ENCODE measurements at regions not wholly inside any gene's neighbourhood (a gene's known extent, or its start where the extent isn't known, plus 50 kb on each side); places are given as distances from the start of the nearest gene placed in this dataset.

- no peak for DNase-seq (ENCODE audit: low spot score, unreplicated experiment)
- Mint-ChIP-seq H3K9me3 (ENCODE audit: low read depth) (no peaks in the 10 kb centered on the region), H3K36me3 (ENCODE audit: insufficient read depth) (no peaks in the 10 kb centered on the region), H3K27ac (no peak overlapping the region), H3K4me1 (ENCODE audit: low read depth) (peaks cover 12% of the 10 kb centered on the region), H3K27me3 (peaks cover 40% of the 10 kb centered on the region), H3K4me3 (ENCODE audit: low read depth) (no peak overlapping the region)
- TF ChIP-seq CTCF (IDR thresholded peaks at IDR 0.05; ENCODE audit: unreplicated experiment), result no peak
Measured at GRCh38 chr7:33809228-33809627, 96.1 kb upstream of the BMPER start.

- Mint-ChIP-seq H3K4me1 (ENCODE audit: low read depth) (peaks cover 15% of the 10 kb centered on the region), H3K27me3 (peaks cover 30% of the 10 kb centered on the region), H3K9me3 (ENCODE audit: low read depth) (no peaks in the 10 kb centered on the region), H3K27ac (no peak overlapping the region), H3K36me3 (ENCODE audit: insufficient read depth) (no peaks in the 10 kb centered on the region), H3K4me3 (ENCODE audit: low read depth) (no peak overlapping the region)
- no peak for TF ChIP-seq CTCF (IDR thresholded peaks at IDR 0.05; ENCODE audit: unreplicated experiment)
- DNase-seq (ENCODE audit: low spot score, unreplicated experiment), result no peak
Measured at GRCh38 chr7:33810356-33810755, 95.0 kb upstream of the BMPER start.

GRCh38 chr7:33813331-33813730, 92.0 kb upstream of the BMPER start:
- peaks cover 27% of the 10 kb centered on the region for H3K27me3 Mint-ChIP-seq
- TF ChIP-seq CTCF (IDR thresholded peaks at IDR 0.05; ENCODE audit: unreplicated experiment), result no peak
- DNase-seq (ENCODE audit: low spot score, unreplicated experiment), result no peak
- H3K27ac Mint-ChIP-seq, result no peak overlapping the region
- H3K4me3 Mint-ChIP-seq (ENCODE audit: low read depth), result no peak overlapping the region
- no peaks in the 10 kb centered on the region for H3K9me3 Mint-ChIP-seq (ENCODE audit: low read depth)
- no peaks in the 10 kb centered on the region for H3K36me3 Mint-ChIP-seq (ENCODE audit: insufficient read depth)
- H3K4me1 Mint-ChIP-seq (ENCODE audit: low read depth), result peaks cover 4% of the 10 kb centered on the region

DNA sequence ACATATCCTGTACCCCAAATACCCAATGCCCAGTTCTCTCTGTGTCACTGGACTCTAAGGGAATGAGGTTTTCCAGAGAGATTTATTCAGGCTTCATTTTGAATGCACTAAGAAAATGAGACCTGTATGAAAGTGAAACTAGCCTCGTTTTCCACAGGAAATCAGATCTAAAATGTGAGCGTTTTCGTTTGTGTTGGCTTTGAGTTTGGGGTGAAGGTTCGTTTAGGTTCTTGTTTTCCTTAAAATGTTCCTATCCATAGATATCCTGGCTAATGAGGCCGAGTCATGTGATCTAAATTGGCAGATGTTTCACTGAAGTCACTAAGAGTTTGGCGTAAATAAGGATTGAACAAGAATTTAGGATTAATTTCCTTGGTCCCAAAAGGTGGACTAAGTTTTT, 90.9 kb upstream of the BMPER start:
- no peak for DNase-seq (ENCODE audit: low spot score, unreplicated experiment)
- H3K36me3 Mint-ChIP-seq (ENCODE audit: insufficient read depth), result no peaks in the 10 kb centered on the region
- H3K4me3 Mint-ChIP-seq (ENCODE audit: low read depth), result no peak overlapping the region
- H3K27me3 Mint-ChIP-seq, result peaks cover 27% of the 10 kb centered on the region
- H3K4me1 Mint-ChIP-seq (ENCODE audit: low read depth), result peaks cover 4% of the 10 kb centered on the region
- TF ChIP-seq CTCF (IDR thresholded peaks at IDR 0.05; ENCODE audit: unreplicated experiment), result no peak
- H3K9me3 Mint-ChIP-seq (ENCODE audit: low read depth), result no peaks in the 10 kb centered on the region
- H3K27ac Mint-ChIP-seq, result no peak overlapping the region

- H3K36me3 Mint-ChIP-seq (ENCODE audit: insufficient read depth), result no peaks in the 10 kb centered on the region
- DNase-seq (ENCODE audit: low spot score, unreplicated experiment), result no peak
- H3K4me1 Mint-ChIP-seq (ENCODE audit: low read depth), result peaks cover 4% of the 10 kb centered on the region
- H3K4me3 Mint-ChIP-seq (ENCODE audit: low read depth), result no peak overlapping the region
- TF ChIP-seq CTCF (IDR thresholded peaks at IDR 0.05; ENCODE audit: unreplicated experiment), result no peak
- peaks cover 27% of the 10 kb centered on the region for H3K27me3 Mint-ChIP-seq
- peaks cover 3% of the 10 kb centered on the region for H3K9me3 Mint-ChIP-seq (ENCODE audit: low read depth)
- H3K27ac Mint-ChIP-seq, result no peak overlapping the region
Measured at GRCh38 chr7:33814936-33815335, 90.4 kb upstream of the BMPER start.

Data from progenitor cell of endocrine pancreas (in vitro differentiated cells).